ENCODE measurements at regions not wholly inside any gene's neighbourhood (a gene's known extent, or its start where the extent isn't known, plus 50 kb on each side); places are given as distances from the start of the nearest gene placed in this dataset.

DNA sequence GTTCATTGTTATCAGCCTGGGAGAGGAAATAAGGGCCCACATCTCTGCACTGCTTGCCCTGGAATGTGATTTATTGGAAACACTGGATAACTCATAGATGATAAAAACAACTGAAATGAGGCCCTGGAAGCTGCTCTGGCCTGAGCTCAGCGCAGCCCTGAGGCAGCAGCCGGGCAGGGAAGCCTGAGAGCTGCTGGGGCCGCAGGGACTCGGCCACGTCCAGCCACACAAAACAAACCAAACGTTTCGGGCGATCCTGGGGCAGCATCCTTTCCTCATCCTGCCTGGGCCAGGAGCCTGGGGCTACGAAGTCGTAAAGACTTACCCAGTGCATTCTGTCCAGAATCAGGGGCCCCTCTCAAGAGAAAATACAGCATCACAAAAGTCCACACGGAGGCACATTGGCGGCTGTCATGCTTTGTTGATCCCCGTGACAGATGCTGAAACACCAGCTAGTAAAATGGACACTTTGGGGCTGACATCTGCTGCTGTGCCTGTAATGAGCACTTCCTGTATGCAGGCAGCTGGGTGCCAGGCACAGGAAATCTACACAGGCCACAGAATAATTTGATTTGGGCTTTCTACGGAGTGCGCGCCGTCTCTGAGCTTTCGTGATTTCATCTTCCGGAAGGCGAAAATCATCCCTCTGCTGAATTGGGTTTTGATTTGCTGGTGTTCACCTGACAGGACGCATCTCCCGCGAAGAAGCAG, 250.6 kb downstream of the EIPR1 start:
- no peaks in the 10 kb centered on the region for H3K4me1 ChIP-seq (ENCODE audit: control insufficient read depth, insufficient read depth, low read length)
- no peak overlapping the region for H3K4me3 ChIP-seq (ENCODE audit: low read length)
- H3K27ac ChIP-seq (ENCODE audit: low read depth, low read length): no peak overlapping the region
- no peaks in the 10 kb centered on the region for H3K36me3 ChIP-seq (ENCODE audit: control insufficient read depth, insufficient read depth, low read length)
- H3K9ac ChIP-seq (ENCODE audit: low read length): no peak overlapping the region
- peaks cover 2% of the 10 kb centered on the region for H3K27me3 ChIP-seq (ENCODE audit: control insufficient read depth, insufficient read depth, low read length)

DNA sequence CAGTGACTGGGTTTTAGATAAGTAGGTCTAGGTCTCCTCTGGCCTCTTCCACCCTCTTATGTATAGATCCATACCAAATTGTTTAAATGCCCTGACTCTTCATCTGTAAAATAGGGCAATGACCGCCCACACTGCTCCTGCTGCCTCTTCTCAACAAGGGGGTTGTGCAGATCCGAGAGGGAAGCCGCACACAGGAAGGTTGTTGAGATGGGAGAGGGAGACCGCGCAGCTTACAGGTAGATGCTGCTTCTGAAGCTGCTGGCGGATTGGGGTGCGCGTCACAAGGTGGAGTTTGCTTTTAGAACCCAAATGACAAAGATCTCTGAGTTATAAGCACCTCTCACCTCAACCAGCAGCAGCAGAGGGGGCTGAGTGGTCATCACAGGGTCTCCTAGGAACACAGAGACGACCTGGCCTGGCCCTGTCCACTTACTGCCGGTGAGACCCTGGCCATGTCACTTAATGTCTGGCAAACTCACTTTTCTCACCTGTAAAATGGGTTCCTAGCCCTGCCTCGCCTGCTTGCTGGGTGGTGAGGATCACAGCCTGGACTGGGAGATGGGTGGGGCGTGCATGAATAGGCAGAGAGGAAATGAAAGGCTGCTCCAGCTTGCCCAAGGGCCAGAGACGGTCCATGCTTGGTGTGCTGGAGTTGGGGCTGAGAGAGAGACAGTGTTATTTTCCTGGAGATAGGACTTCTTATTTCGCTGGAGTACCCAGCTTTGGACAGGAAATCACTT, 251.3 kb downstream of the EIPR1 start:
- Histone ChIP-seq H3K9ac (ENCODE audit: low read length) (no peak overlapping the region), H3K4me3 (ENCODE audit: low read length) (no peak overlapping the region), H3K27me3 (ENCODE audit: control insufficient read depth, insufficient read depth, low read length) (peaks cover 2% of the 10 kb centered on the region), H3K36me3 (ENCODE audit: control insufficient read depth, insufficient read depth, low read length) (no peaks in the 10 kb centered on the region), H3K4me1 (ENCODE audit: control insufficient read depth, insufficient read depth, low read length) (no peaks in the 10 kb centered on the region), H3K27ac (ENCODE audit: low read depth, low read length) (no peak overlapping the region)

GRCh38 chr2:3125761-3126130, 251.9 kb downstream of the EIPR1 start:
- H3K4me3 ChIP-seq (ENCODE audit: low read length): no peak overlapping the region
- H3K9ac ChIP-seq (ENCODE audit: low read length): no peak overlapping the region
- no peak overlapping the region for H3K27ac ChIP-seq (ENCODE audit: low read depth, low read length)

GRCh38 chr2:3125001-3125760, 252.4 kb downstream of the EIPR1 start:
- H3K27me3 ChIP-seq (ENCODE audit: control insufficient read depth, insufficient read depth, low read length): peaks cover 2% of the 10 kb centered on the region
- H3K27ac ChIP-seq (ENCODE audit: low read depth, low read length): no peak overlapping the region
- no peak overlapping the region for H3K9ac ChIP-seq (ENCODE audit: low read length)
- H3K36me3 ChIP-seq (ENCODE audit: control insufficient read depth, insufficient read depth, low read length): no peaks in the 10 kb centered on the region
- H3K4me1 ChIP-seq (ENCODE audit: control insufficient read depth, insufficient read depth, low read length): no peaks in the 10 kb centered on the region
- H3K4me3 ChIP-seq (ENCODE audit: low read length): no peak overlapping the region

More at GRCh38 chr2:3125761-3126130, 251.9 kb downstream of the EIPR1 start:
- H3K4me1 ChIP-seq (ENCODE audit: control insufficient read depth, insufficient read depth, low read length): no peaks in the 10 kb centered on the region
- H3K36me3 ChIP-seq (ENCODE audit: control insufficient read depth, insufficient read depth, low read length): no peaks in the 10 kb centered on the region
- H3K27me3 ChIP-seq (ENCODE audit: control insufficient read depth, insufficient read depth, low read length): peaks cover 2% of the 10 kb centered on the region

DNA sequence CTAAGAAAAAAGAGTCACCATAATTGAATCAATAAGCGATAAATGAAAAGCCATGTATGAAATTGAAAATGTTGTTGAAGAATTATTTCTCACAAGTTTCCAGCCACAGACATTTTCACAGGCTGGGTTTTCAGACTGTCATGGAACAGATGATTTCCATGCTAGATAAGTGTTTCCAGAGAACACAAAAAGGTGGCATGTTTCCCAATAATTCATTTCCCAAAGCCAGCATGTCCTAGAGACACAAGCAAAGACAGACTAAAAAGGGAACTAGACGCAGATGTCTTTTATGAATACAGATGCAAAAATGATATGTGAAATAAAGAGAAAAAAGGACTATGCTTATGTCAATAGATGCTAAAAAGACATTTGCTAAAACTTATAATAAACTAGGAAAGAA, 255.1 kb downstream of the EIPR1 start:
- H3K4me1 ChIP-seq (ENCODE audit: control insufficient read depth, insufficient read depth, low read length): no peaks in the 10 kb centered on the region
- no peak overlapping the region for H3K9ac ChIP-seq (ENCODE audit: low read length)
- no peaks in the 10 kb centered on the region for H3K36me3 ChIP-seq (ENCODE audit: control insufficient read depth, insufficient read depth, low read length)
- no peak overlapping the region for H3K27ac ChIP-seq (ENCODE audit: low read depth, low read length)
- H3K4me3 ChIP-seq (ENCODE audit: low read length): no peak overlapping the region
- no peaks in the 10 kb centered on the region for H3K27me3 ChIP-seq (ENCODE audit: control insufficient read depth, insufficient read depth, low read length)

DNA sequence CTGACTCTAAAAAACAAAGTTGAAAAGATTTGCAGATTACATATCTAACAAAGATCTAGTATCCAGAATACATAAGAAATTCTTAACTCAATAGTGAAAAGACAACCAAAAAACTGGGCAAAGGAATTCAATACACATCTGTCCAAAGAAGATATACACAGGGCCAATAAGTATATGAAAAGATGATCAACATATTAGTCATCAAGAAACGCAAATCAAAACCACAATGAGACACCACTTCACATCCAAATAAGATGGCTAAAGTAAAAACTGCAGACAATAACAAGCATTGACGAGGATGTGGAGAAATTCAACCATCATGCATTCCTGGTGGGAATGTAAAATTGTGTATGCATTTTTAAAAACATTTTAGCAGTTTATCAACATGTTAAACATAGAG, 256.0 kb downstream of the EIPR1 start:
- H3K9ac ChIP-seq (ENCODE audit: low read length): no peak overlapping the region
- H3K4me1 ChIP-seq (ENCODE audit: control insufficient read depth, insufficient read depth, low read length): no peaks in the 10 kb centered on the region
- H3K4me3 ChIP-seq (ENCODE audit: low read length): no peak overlapping the region
- H3K27me3 ChIP-seq (ENCODE audit: control insufficient read depth, insufficient read depth, low read length): no peaks in the 10 kb centered on the region
- H3K27ac ChIP-seq (ENCODE audit: low read depth, low read length): no peak overlapping the region
- H3K36me3 ChIP-seq (ENCODE audit: control insufficient read depth, insufficient read depth, low read length): no peaks in the 10 kb centered on the region

- Histone ChIP-seq H3K4me3 (ENCODE audit: low read length) (no peak overlapping the region), H3K4me1 (ENCODE audit: control insufficient read depth, insufficient read depth, low read length) (no peaks in the 10 kb centered on the region), H3K36me3 (ENCODE audit: control insufficient read depth, insufficient read depth, low read length) (no peaks in the 10 kb centered on the region), H3K27ac (ENCODE audit: low read depth, low read length) (no peak overlapping the region), H3K9ac (ENCODE audit: low read length) (no peak overlapping the region), H3K27me3 (ENCODE audit: control insufficient read depth, insufficient read depth, low read length) (no peaks in the 10 kb centered on the region)
Measured at GRCh38 chr2:3117650-3118216, 259.9 kb downstream of the EIPR1 start.

GRCh38 chr2:3116371-3116770, 261.2 kb downstream of the EIPR1 start:
- Histone ChIP-seq H3K4me3 (ENCODE audit: low read length) (no peak overlapping the region), H3K4me1 (ENCODE audit: control insufficient read depth, insufficient read depth, low read length) (no peaks in the 10 kb centered on the region), H3K9ac (ENCODE audit: low read length) (no peak overlapping the region), H3K27ac (ENCODE audit: low read depth, low read length) (no peak overlapping the region), H3K36me3 (ENCODE audit: control insufficient read depth, insufficient read depth, low read length) (no peaks in the 10 kb centered on the region), H3K27me3 (ENCODE audit: control insufficient read depth, insufficient read depth, low read length) (no peaks in the 10 kb centered on the region)

DNA sequence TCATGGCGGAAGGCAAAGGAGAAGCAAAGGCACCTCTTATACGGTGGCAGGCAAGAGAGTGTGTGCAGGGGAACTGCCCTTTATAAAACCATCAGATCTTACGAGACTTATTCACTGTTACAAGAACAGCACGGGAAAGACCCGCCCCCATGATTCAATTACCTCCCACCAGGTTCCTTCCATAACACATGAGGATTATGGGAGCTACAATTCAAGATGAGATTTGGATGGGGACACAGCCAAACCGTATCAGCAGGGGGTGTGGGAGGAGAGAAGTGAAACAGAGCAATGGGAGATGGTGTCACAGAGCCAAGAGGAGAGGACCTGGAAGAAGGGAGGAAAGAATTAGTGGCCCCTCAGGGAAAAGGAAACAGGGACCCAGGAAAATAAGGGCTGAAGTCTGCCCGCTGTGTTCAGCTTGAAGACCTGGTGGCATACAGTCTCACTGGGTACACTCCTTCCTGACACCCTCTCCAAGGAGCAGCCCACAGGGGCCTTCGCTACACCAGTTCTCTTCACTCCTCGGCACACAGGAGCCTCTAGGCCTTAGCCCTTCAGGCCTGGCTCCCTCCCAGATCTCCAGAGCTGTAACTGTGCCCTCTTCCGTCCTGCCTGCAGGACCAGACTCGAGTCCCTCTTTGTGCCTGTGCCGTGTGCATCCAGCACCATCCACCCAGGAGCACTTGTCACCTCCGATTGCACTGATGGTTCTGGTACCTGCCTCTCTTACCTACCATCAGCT, 262.1 kb downstream of the EIPR1 start:
- H3K9ac ChIP-seq (ENCODE audit: low read length): no peak overlapping the region
- no peaks in the 10 kb centered on the region for H3K4me1 ChIP-seq (ENCODE audit: control insufficient read depth, insufficient read depth, low read length)
- H3K4me3 ChIP-seq (ENCODE audit: low read length): no peak overlapping the region
- no peaks in the 10 kb centered on the region for H3K36me3 ChIP-seq (ENCODE audit: control insufficient read depth, insufficient read depth, low read length)
- H3K27ac ChIP-seq (ENCODE audit: low read depth, low read length): no peak overlapping the region
- no peaks in the 10 kb centered on the region for H3K27me3 ChIP-seq (ENCODE audit: control insufficient read depth, insufficient read depth, low read length)

DNA sequence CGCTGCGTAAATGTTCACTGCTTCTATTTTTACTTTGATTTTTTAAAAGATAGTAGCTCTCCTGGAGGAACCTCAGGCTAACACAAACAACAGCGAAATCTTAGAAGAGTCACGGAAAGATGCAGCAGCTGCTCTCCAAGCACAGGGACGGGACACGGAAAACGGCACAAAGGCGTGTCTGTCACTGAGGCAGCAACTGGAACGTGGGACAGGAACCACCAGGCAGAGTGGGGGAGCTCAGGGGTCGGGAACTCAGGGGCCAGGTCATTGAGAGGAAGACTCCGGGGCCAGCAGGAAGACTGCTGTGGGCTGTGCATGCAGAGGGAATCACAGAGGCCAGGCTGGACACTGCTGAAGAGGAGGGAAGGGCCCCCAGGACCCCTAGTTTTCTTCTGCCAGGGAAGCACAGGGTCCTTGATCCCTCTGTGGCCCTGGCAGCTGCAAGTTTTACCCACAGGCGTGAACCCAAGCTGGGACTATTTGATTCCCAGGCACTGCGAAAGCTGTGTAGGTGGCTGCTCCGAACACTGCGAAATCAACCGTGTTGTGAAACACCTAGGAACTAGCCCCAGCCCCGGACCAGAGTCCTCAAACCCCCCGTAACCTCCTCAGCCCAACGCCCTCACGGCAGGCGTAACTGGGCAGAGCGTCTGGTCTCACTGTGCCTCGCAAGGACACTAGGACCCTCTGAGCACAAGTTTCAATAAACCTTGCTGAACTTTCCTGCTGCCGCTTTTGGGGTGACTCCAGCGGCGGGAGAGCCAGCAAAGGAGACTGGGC, 263.0 kb downstream of the EIPR1 start:
- Histone ChIP-seq H3K4me1 (ENCODE audit: control insufficient read depth, insufficient read depth, low read length) (no peaks in the 10 kb centered on the region), H3K4me3 (ENCODE audit: low read length) (no peak overlapping the region), H3K27ac (ENCODE audit: low read depth, low read length) (no peak overlapping the region), H3K9ac (ENCODE audit: low read length) (no peak overlapping the region), H3K27me3 (ENCODE audit: control insufficient read depth, insufficient read depth, low read length) (no peaks in the 10 kb centered on the region), H3K36me3 (ENCODE audit: control insufficient read depth, insufficient read depth, low read length) (no peaks in the 10 kb centered on the region)

- Histone ChIP-seq H3K9ac (ENCODE audit: low read length) (no peak overlapping the region), H3K4me1 (ENCODE audit: control insufficient read depth, insufficient read depth, low read length) (no peaks in the 10 kb centered on the region), H3K4me3 (ENCODE audit: low read length) (no peak overlapping the region), H3K27me3 (ENCODE audit: control insufficient read depth, insufficient read depth, low read length) (no peaks in the 10 kb centered on the region), H3K36me3 (ENCODE audit: control insufficient read depth, insufficient read depth, low read length) (no peaks in the 10 kb centered on the region), H3K27ac (ENCODE audit: low read depth, low read length) (no peak overlapping the region)
Measured at GRCh38 chr2:3113769-3114168, 263.8 kb downstream of the EIPR1 start.
